Mesenchymal stem cell (in vitro differentiated cells and primary cell): ENCODE measurements at regions not wholly inside any gene's neighbourhood (a gene's known extent, or its start where the extent isn't known, plus 50 kb on each side); places are given as distances from the start of the nearest gene placed in this dataset.

Experiments
- DNase-seq: peaks from one replicate; pipeline ENCODE4 v3.0.0-alpha.2; 2013
- H2AFZ ChIP-seq: one replicate; pipeline ENCODE4 v1.6.1; 2013; ENCODE audit warnings: low read depth, mild to moderate bottlenecking, control low read depth, inconsistent platforms, low read length, moderate library complexity
- H2AK5ac ChIP-seq: 2 replicates; pipeline ENCODE4 v1.6.1; 2013; ENCODE audit warnings: low read length, moderate library complexity, mild to moderate bottlenecking, inconsistent platforms; ENCODE audit not compliant: severe bottlenecking
- H2BK120ac ChIP-seq: one replicate; pipeline ENCODE4 v1.6.1; 2013; ENCODE audit warnings: low read depth, mild to moderate bottlenecking, inconsistent platforms, low read length, moderate library complexity
- H2BK12ac ChIP-seq, 2 experiments: one replicate each; pipeline ENCODE4 v1.6.1; 2013; ENCODE audit warnings: inconsistent platforms in 2 of 2, low read length in 2 of 2, mild to moderate bottlenecking in 2 of 2, moderate library complexity in 2 of 2, control low read depth in 1 of 2
- H2BK15ac ChIP-seq: one replicate; pipeline ENCODE4 v1.6.1; 2013; ENCODE audit warnings: mild to moderate bottlenecking, low read depth, inconsistent platforms; ENCODE audit not compliant: poor library complexity, severe bottlenecking
- H2BK5ac ChIP-seq: 2 replicates; pipeline ENCODE4 v1.6.1; 2013; ENCODE audit warnings: low read depth, mild to moderate bottlenecking, low read length, control low read depth, inconsistent platforms; ENCODE audit not compliant: poor library complexity, severe bottlenecking
- H3K14ac ChIP-seq, 2 experiments: one replicate each; pipeline ENCODE4 v1.6.1; 2013; ENCODE audit warnings: inconsistent platforms in 2 of 2, low read length in 2 of 2, control low read depth in 1 of 2, mild to moderate bottlenecking in 1 of 2, moderate library complexity in 1 of 2
- H3K18ac ChIP-seq, 2 experiments: one replicate each; pipeline ENCODE4 v1.6.1; 2013; ENCODE audit warnings: inconsistent platforms in 2 of 2, low read length in 2 of 2, control low read depth in 1 of 2, low read depth in 1 of 2, mild to moderate bottlenecking in 1 of 2
- H3K23ac ChIP-seq, 2 experiments: one replicate each; pipeline ENCODE4 v1.6.1; 2013; ENCODE audit warnings: inconsistent platforms in 2 of 2, low read length in 2 of 2, mild to moderate bottlenecking in 2 of 2, moderate library complexity in 2 of 2, control low read depth in 1 of 2
- H3K27ac ChIP-seq: 2 replicates; pipeline ENCODE4 v1.5.1; 2013; ENCODE audit warnings: mild to moderate bottlenecking, moderate library complexity, low read length, control low read depth, inconsistent platforms; ENCODE audit not compliant: poor library complexity, severe bottlenecking
- H3K27me3 ChIP-seq, 2 experiments: 2 replicates each; pipeline versions ENCODE4 v1.6.1 to v1.7.0; 2013; ENCODE audit warnings: low read length in 2 of 2, mild to moderate bottlenecking in 2 of 2, moderate library complexity in 2 of 2, control low read depth in 1 of 2, inconsistent platforms in 1 of 2; ENCODE audit not compliant: control insufficient read depth in 1 of 2, insufficient read depth in 1 of 2
- H3K36me3 ChIP-seq, 2 experiments: 2 replicates each; pipeline versions ENCODE4 v1.6.1 to v1.7.0; 2013; ENCODE audit warnings: low read length in 2 of 2, control low read depth in 1 of 2, inconsistent platforms in 1 of 2, low read depth in 1 of 2, mild to moderate bottlenecking in 1 of 2; ENCODE audit not compliant: insufficient read depth in 2 of 2, control insufficient read depth in 1 of 2
- H3K4ac ChIP-seq, 2 experiments: one replicate each; pipeline ENCODE4 v1.6.1; 2013; ENCODE audit warnings: inconsistent platforms in 2 of 2, low read length in 2 of 2, mild to moderate bottlenecking in 2 of 2, moderate library complexity in 2 of 2, control low read depth in 1 of 2, low read depth in 1 of 2
- H3K4me1 ChIP-seq: 2 replicates; pipeline ENCODE4 v1.6.1; 2013; ENCODE audit warnings: low read depth, low read length, control low read depth; ENCODE audit not compliant: control insufficient read depth, insufficient read depth
- H3K4me2 ChIP-seq: 2 replicates; pipeline ENCODE4 v1.6.1; 2013; ENCODE audit warnings: low read length, mild to moderate bottlenecking, inconsistent platforms; ENCODE audit not compliant: poor library complexity, severe bottlenecking
- H3K4me3 ChIP-seq, 2 experiments: 2 replicates each; pipeline versions ENCODE4 v1.5.1 to v1.7.0; 2013; ENCODE audit warnings: low read length in 2 of 2, mild to moderate bottlenecking in 2 of 2, control low read depth in 1 of 2, low read depth in 1 of 2; ENCODE audit not compliant: insufficient read depth in 1 of 2
- H3K79me1 ChIP-seq: replicated peaks from 2 replicates; pipeline ENCODE4 v1.6.1; 2013; ENCODE audit warnings: mild to moderate bottlenecking, control low read depth, low read length, inconsistent platforms; ENCODE audit not compliant: poor library complexity, severe bottlenecking
- H3K9ac ChIP-seq: 2 replicates; pipeline ENCODE4 v1.7.0; 2013; ENCODE audit warnings: mild to moderate bottlenecking, low read length, moderate library complexity
- H3K9me3 ChIP-seq: 2 replicates; pipeline ENCODE4 v1.7.0; 2013; ENCODE audit warnings: mild to moderate bottlenecking, low read length; ENCODE audit not compliant: control insufficient read depth
- H4K8ac ChIP-seq: one replicate; pipeline ENCODE4 v1.6.1; 2013; ENCODE audit warnings: inconsistent platforms, mild to moderate bottlenecking, low read length, moderate library complexity
- H4K91ac ChIP-seq: one replicate; pipeline ENCODE4 v1.6.1; 2013; ENCODE audit warnings: mild to moderate bottlenecking, low read length, inconsistent platforms
- WGBS: methylation state at CpG from one replicate; pipeline ENCODE4 v1.1.7; 2013; ENCODE audit warnings: mixed read lengths; 5-methylcytosine and 5-hydroxymethylcytosine counted together

DNA sequence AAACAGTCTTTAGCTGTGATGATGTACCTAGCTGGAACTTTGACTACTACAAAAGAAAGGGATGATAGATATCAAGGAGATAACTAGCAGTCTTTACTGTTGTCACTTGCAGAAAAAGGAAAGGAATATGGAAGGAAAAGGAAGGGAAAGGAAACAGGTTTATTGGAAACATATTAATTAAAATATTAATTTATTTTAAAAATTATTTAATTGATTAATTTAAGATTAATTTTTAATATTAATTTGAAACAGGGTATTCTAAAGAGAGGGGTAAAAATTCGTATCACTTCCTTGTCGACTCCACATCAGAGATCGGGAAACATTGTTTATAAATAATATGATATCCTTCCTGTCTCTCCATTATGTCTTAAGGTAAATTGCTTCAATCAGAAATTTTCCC, 186.5 kb upstream of the IL15 start:
- no peaks in the 10 kb centered on the region for H3K27me3 ChIP-seq

DNA sequence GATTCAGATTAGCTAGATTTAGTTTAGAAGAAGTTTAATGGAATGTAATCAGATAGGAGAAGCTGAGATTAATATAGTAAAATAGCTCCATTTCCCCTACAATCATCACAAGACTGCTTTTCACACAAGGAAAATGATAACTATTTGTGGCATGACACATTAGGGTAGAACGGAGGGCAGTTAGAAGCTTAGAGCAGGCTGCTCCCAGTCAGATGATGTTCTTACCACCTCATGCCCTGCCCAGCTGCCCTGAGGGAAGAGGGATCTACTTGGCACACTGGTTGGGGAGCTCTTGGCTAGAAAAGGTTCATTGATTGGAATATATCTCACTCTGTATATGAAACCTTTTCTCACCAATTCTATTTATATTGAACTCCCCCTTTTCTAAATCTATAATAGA, 180.7 kb upstream of the IL15 start:
- Histone ChIP-seq H2BK120ac (no peak overlapping the region), H3K4me2 (no peak overlapping the region), H4K91ac (no peak overlapping the region), H3K4me1 (peaks cover 2% of the 10 kb centered on the region), H3K14ac (no peak overlapping the region), H2BK12ac (no peak overlapping the region), H2AFZ (no peak overlapping the region), H4K8ac (no peak overlapping the region), H3K4me3 (no peak overlapping the region), H2BK15ac (no peak overlapping the region), H2BK5ac (no peak overlapping the region), H3K9me3 (no peaks in the 10 kb centered on the region), H3K36me3 (no peaks in the 10 kb centered on the region), H3K27me3 (no peaks in the 10 kb centered on the region), H3K27ac (no peak overlapping the region), H3K4ac (no peak overlapping the region), H3K79me1 (no peaks in the 10 kb centered on the region), H3K18ac (no peak overlapping the region), H3K23ac (no peak overlapping the region), H3K9ac (no peak overlapping the region), H2AK5ac (no peak overlapping the region)
- 86% methylated on average over 1 of the region's 1 CpG for WGBS
- DNase-seq, result no peak

More for the DNA sequence above, 186.5 kb upstream of the IL15 start:
- Histone ChIP-seq H3K14ac (no peak overlapping the region), H2AK5ac (no peak overlapping the region), H4K8ac (no peak overlapping the region), H3K4ac (no peak overlapping the region), H3K4me3 (no peak overlapping the region), H3K18ac (no peak overlapping the region), H2BK5ac (no peak overlapping the region), H3K9me3 (no peaks in the 10 kb centered on the region), H2BK120ac (no peak overlapping the region), H3K9ac (no peak overlapping the region), H3K23ac (no peak overlapping the region), H4K91ac (no peak overlapping the region), H3K36me3 (no peaks in the 10 kb centered on the region), H3K27ac (no peak overlapping the region), H2BK12ac (no peak overlapping the region), H3K4me2 (no peak overlapping the region), H2BK15ac (no peak overlapping the region), H3K79me1 (no peaks in the 10 kb centered on the region), H2AFZ (no peak overlapping the region), H3K4me1 (no peaks in the 10 kb centered on the region)
- no CpG with 5 or more reads among the region's 3 CpGs for WGBS
- no peak for DNase-seq

DNA sequence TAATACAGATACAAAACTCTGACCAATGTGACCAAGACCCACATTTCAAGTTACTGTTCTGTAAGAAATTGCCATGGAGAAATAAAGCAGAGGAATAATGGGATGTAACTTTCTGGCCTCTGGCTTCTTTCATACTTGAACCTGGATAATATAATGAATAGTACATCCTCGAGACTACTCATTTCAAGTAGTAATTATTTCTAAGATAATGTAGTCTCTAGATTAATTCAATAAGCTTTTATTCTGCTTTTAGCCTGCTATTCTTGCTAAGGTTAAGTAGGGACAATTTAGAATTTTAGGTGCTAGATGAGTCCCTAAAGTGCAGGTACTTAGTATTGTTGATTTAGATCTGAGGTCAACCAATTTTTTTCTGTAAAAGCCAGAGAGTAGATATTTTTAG, 178.7 kb upstream of the IL15 start:
- Histone ChIP-seq H3K4me2 (no peak overlapping the region), H3K4me1 (peaks cover 2% of the 10 kb centered on the region), H4K8ac (no peak overlapping the region), H3K4ac (no peak overlapping the region), H2BK5ac (no peak overlapping the region), H3K9ac (no peak overlapping the region), H2AFZ (no peak overlapping the region), H2BK15ac (no peak overlapping the region), H3K79me1 (no peaks in the 10 kb centered on the region), H2AK5ac (no peak overlapping the region), H3K23ac (no peak overlapping the region), H3K36me3 (no peaks in the 10 kb centered on the region), H3K18ac (no peak overlapping the region), H3K14ac (no peak overlapping the region), H3K27ac (no peak overlapping the region), H3K4me3 (no peak overlapping the region), H2BK120ac (no peak overlapping the region), H4K91ac (no peak overlapping the region), H3K9me3 (no peaks in the 10 kb centered on the region), H3K27me3 (no peaks in the 10 kb centered on the region), H2BK12ac (no peak overlapping the region)
- WGBS, result no CpG with 5 or more reads among the region's 1 CpG
- no peak for DNase-seq

- Histone ChIP-seq H3K4me2 (no peak overlapping the region), H3K4ac (peak overlapping the region in 1 of 2 experiments; percentile 41), H4K91ac (no peak overlapping the region), H3K23ac (no peak overlapping the region), H3K27ac (no peak overlapping the region), H3K9ac (no peak overlapping the region), H2BK120ac (no peak overlapping the region), H3K4me1 (peaks cover 2% of the 10 kb centered on the region), H3K4me3 (no peak overlapping the region), H4K8ac (no peak overlapping the region), H2BK12ac (no peak overlapping the region), H2AFZ (peak overlapping the region; percentile 27), H2AK5ac (no peak overlapping the region), H3K14ac (peak overlapping the region in 1 of 2 experiments; percentile 71), H3K79me1 (no peaks in the 10 kb centered on the region), H2BK5ac (no peak overlapping the region), H2BK15ac (no peak overlapping the region), H3K36me3 (no peaks in the 10 kb centered on the region), H3K27me3 (no peaks in the 10 kb centered on the region), H3K9me3 (no peaks in the 10 kb centered on the region), H3K18ac (peak overlapping the region in 1 of 2 experiments; percentile 48)
- DNase-seq, result no peak
- 87% methylated on average over 3 of the region's 3 CpGs for WGBS
These were observed 177.9 kb upstream of the IL15 start for GRCh38 chr4:141458501-141458900.
